Body of pancreas (tissue), 4 donors: ENCODE measurements at regions not wholly inside any gene's neighbourhood (a gene's known extent, or its start where the extent isn't known, plus 50 kb on each side); places are given as distances from the start of the nearest gene placed in this dataset.

Experiments
- CTCF ChIP-seq, 7 experiments: fragments of 450-650 bp in 4 of 7; fragments of 200-600 bp in 3 of 7; sonication (generic) in 3 of 7; IDR thresholded peaks; one replicate each; pipeline ENCODE4 v1.5.1; 2016 to 2019; ENCODE audit warnings: antibody characterized with exemption in 7 of 7
- POLR2A ChIP-seq, 3 donors: fragments of 450-650 bp; IDR thresholded peaks; one replicate each; pipeline ENCODE4 v1.6.1; 2016; ENCODE audit warnings: antibody characterized with exemption in 3 of 3, mild to moderate bottlenecking in 2 of 3

DNA sequence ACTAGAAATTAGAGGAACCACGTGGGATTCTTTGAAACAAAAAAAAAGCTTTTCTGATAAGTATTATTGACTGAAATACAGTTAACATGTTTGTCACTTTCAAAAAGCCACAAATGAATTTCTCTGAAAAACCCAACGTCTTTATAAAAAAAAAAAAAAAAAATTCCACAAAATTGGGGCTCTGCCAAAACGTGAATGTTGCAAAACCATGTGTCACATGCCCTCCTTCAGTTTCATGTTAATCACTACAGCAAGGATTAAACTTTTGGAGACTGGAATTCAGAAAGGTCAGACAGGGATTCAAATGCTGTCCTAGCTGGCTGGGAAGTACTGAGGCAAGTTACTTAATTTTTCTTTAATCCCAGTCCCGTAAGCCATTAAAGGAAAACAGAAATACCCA is 278.0 kb upstream of the KLF14 start:
- TF ChIP-seq CTCF (IDR thresholded peaks at IDR 0.05) (no peak), POLR2A (IDR thresholded peaks at IDR 0.05) (no peak)
